ENCODE measurements at regions not wholly inside any gene's neighbourhood (a gene's known extent, or its start where the extent isn't known, plus 50 kb on each side); places are given as distances from the start of the nearest gene placed in this dataset.

- no peak for DNase-seq (ENCODE audit: low read depth)
- no peak for FAIRE-seq
- no peaks in the 10 kb centered on the region for H3K27me3 ChIP-seq (ENCODE audit: control insufficient read depth, insufficient read depth, low read length)
- H3K4me3 ChIP-seq (ENCODE audit: low read depth, low read length) = no peak overlapping the region
- no peaks in the 10 kb centered on the region for H3K36me3 ChIP-seq (ENCODE audit: control insufficient read depth, insufficient read depth, low read length)
- TF ChIP-seq, protein P1, sequence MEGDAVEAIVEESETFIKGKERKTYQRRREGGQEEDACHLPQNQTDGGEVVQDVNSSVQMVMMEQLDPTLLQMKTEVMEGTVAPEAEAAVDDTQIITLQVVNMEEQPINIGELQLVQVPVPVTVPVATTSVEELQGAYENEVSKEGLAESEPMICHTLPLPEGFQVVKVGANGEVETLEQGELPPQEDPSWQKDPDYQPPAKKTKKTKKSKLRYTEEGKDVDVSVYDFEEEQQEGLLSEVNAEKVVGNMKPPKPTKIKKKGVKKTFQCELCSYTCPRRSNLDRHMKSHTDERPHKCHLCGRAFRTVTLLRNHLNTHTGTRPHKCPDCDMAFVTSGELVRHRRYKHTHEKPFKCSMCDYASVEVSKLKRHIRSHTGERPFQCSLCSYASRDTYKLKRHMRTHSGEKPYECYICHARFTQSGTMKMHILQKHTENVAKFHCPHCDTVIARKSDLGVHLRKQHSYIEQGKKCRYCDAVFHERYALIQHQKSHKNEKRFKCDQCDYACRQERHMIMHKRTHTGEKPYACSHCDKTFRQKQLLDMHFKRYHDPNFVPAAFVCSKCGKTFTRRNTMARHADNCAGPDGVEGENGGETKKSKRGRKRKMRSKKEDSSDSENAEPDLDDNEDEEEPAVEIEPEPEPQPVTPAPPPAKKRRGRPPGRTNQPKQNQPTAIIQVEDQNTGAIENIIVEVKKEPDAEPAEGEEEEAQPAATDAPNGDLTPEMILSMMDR (IDR thresholded peaks at IDR 0.05; ENCODE audit: insufficient read depth, low read length, severe bottlenecking) = no peak
These were observed 214.6 kb downstream of the TSN start for GRCh38 chr2:121969766-121970639.

DNA sequence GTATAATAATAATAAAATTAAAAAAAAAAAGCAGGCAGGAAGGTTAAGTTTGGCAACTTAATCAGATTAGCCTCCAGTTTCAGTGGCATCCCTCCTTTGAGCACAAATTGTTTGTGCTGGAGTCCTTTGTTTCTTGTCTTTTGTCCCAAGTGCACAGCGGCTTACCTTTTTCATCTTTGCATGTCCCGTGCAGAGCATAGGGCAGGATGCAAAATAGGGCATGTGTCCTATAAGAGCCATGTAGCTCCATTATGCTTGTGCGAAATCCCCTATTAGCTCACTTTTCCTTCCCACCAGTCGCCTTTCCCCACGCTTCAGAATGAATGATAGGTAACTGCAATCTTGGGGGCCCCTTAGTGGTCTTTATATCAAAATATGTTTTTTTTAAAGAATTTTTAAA lies 216.8 kb downstream of the TSN start:
- Histone ChIP-seq H3K4me3 (ENCODE audit: low read depth, low read length) (no peak overlapping the region), H3K27me3 (ENCODE audit: control insufficient read depth, insufficient read depth, low read length) (no peaks in the 10 kb centered on the region), H3K36me3 (ENCODE audit: control insufficient read depth, insufficient read depth, low read length) (no peaks in the 10 kb centered on the region)
- TF ChIP-seq, protein P1 (IDR thresholded peaks at IDR 0.05; ENCODE audit: insufficient read depth, low read length, severe bottlenecking) = no peak
- DNase-seq (ENCODE audit: low read depth) = no peak
- no peak for FAIRE-seq

DNA sequence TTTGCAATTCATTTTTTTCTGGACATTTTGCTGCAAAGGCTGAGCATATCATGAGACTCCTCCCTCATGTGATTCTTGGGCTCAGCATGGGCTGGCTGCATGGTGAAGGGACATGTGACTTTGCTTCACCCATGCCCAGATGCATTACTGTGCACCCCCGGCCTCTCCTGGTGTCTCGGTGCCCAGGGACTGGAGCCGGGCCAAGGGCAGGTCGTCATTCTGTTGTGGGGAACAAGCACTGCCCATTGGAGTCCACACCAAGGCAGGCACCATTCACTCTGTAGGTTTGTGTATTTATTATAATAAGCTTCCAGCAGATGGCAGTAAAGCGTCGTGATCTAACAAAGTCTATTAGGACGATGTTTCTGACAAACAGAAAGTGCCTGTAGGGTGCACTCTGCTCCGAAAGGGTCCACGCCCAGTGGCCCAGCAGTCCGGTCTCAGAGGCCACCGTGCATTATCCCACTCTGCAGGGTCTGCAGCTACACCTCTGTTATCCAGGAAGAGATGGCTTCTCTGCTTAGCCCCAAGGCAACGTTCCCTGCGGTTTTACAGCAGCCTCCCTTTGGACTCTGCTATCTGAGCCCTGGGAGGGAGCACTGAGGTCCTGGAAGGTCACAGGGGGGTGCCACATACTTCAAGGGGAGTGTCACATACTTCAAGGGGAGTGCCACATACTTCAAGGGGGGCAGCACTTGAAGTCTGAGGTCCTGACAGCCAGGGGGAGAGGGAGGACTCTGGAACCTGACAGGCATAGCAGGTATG lies 219.6 kb downstream of the TSN start:
- no peak for FAIRE-seq
- peak; percentile 61 for DNase-seq (ENCODE audit: low read depth)
- Histone ChIP-seq H3K27me3 (ENCODE audit: control insufficient read depth, insufficient read depth, low read length) (no peaks in the 10 kb centered on the region), H3K36me3 (ENCODE audit: control insufficient read depth, insufficient read depth, low read length) (no peaks in the 10 kb centered on the region), H3K4me3 (ENCODE audit: low read depth, low read length) (no peak overlapping the region)
- TF ChIP-seq, protein P1 (IDR thresholded peaks at IDR 0.05; ENCODE audit: insufficient read depth, low read length, severe bottlenecking) = peak; percentile 54

GRCh38 chr2:121976926-121977325 lies 221.5 kb downstream of the TSN start:
- no peaks in the 10 kb centered on the region for H3K27me3 ChIP-seq (ENCODE audit: control insufficient read depth, insufficient read depth, low read length)
- FAIRE-seq (no peak), DNase-seq (ENCODE audit: low read depth) (no peak)
- H3K4me3 ChIP-seq (ENCODE audit: low read depth, low read length) = no peak overlapping the region
- no peaks in the 10 kb centered on the region for H3K36me3 ChIP-seq (ENCODE audit: control insufficient read depth, insufficient read depth, low read length)
- TF ChIP-seq, protein P1 (IDR thresholded peaks at IDR 0.05; ENCODE audit: insufficient read depth, low read length, severe bottlenecking) = no peak

DNA sequence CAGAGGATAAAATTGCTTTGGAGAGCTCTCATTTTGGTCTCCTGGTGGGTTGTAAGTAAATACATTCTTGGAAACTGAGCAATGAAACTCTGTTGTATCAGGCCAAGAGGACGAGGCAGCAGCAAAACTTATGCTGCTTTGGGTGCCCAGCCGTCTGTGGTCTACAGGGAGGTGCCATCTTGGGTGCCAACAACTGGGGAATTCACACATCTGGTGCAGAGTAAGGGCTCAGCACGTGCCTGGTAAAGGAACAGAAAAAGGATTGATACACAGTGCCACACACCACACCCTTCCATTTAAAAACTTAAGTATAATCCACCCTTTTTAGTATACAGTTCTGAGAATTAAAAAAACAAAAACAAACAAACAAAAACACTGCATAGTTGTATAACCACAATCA lies 221.9 kb downstream of the TSN start:
- Histone ChIP-seq H3K27me3 (ENCODE audit: control insufficient read depth, insufficient read depth, low read length) (no peaks in the 10 kb centered on the region), H3K36me3 (ENCODE audit: control insufficient read depth, insufficient read depth, low read length) (no peaks in the 10 kb centered on the region)
- no peak for FAIRE-seq

More for the DNA sequence above, 221.9 kb downstream of the TSN start:
- DNase-seq (ENCODE audit: low read depth) = no peak
- no peak overlapping the region for H3K4me3 ChIP-seq (ENCODE audit: low read depth, low read length)
- TF ChIP-seq, protein P1 (IDR thresholded peaks at IDR 0.05; ENCODE audit: insufficient read depth, low read length, severe bottlenecking) = no peak

Data from bronchial epithelial cell (primary cell).